Keratinocyte (primary cell): ENCODE measurements at regions not wholly inside any gene's neighbourhood (a gene's known extent, or its start where the extent isn't known, plus 50 kb on each side); places are given as distances from the start of the nearest gene placed in this dataset.

ENCODE experiments used
- DNase-seq: peaks from one replicate; pipeline ENCODE4 v3.0.0-alpha.2; 2011; ENCODE audit warnings: low read depth, missing footprints, low spot score
- FAIRE-seq: peaks from 2 replicates; lab custom pipeline; 2011; peaks lifted over from hg19 to GRCh38; lab: Jason Lieb, UNC
- H2AFZ ChIP-seq: 2 replicates; pipeline ENCODE4 v1.6.0; 2012; ENCODE audit warnings: low read length, control low read depth, inconsistent platforms; ENCODE audit not compliant: control insufficient read depth
- H3K27ac ChIP-seq: 2 replicates; pipeline ENCODE4 v1.5.1; 2011; ENCODE audit warnings: low read length; ENCODE audit not compliant: control insufficient read depth, insufficient read depth
- H3K27me3 ChIP-seq: 3 replicates; pipeline ENCODE4 v1.6.0; 2011; ENCODE audit warnings: low read length; ENCODE audit not compliant: control insufficient read depth, insufficient read depth; ENCODE audit errors: extremely low read depth
- H3K36me3 ChIP-seq, 2 experiments: 2 replicates in 1 of 2; 3 replicates in 1 of 2; pipeline ENCODE4 v1.5.1; 2011; ENCODE audit warnings: low read length in 2 of 2, mild to moderate bottlenecking in 1 of 2; ENCODE audit not compliant: control insufficient read depth in 2 of 2, insufficient read depth in 2 of 2; ENCODE audit errors: extremely low read depth in 1 of 2
- H3K4me1 ChIP-seq: 3 replicates; pipeline ENCODE4 v1.5.1; 2011; ENCODE audit warnings: low read length; ENCODE audit not compliant: control insufficient read depth, insufficient read depth; ENCODE audit errors: extremely low read depth
- H3K4me2 ChIP-seq: 3 replicates; pipeline ENCODE4 v1.6.0; 2011; ENCODE audit warnings: low read depth, low read length; ENCODE audit not compliant: control insufficient read depth, insufficient read depth; ENCODE audit errors: extremely low read depth
- H3K4me3 ChIP-seq, 3 experiments: fragments of 200-600 bp in 1 of 3; sonication (generic) in 1 of 3; 2 replicates in 2 of 3; 3 replicates in 1 of 3; pipeline ENCODE4 v1.5.1; 2011 to 2016; ENCODE audit warnings: low read length in 3 of 3, mild to moderate bottlenecking in 3 of 3, control low read depth in 2 of 3, inconsistent platforms in 1 of 3, low read depth in 1 of 3, mixed read lengths in 1 of 3, mixed run types in 1 of 3, moderate library complexity in 1 of 3; ENCODE audit not compliant: control insufficient read depth in 2 of 3, insufficient read depth in 2 of 3; ENCODE audit errors: extremely low read depth in 1 of 3
- H3K79me2 ChIP-seq: 2 replicates; pipeline ENCODE4 v1.6.0; 2012; ENCODE audit warnings: low read length; ENCODE audit not compliant: control insufficient read depth, insufficient read depth
- H3K9ac ChIP-seq: 3 replicates; pipeline ENCODE4 v1.6.0; 2011; ENCODE audit warnings: low read length; ENCODE audit not compliant: control insufficient read depth, insufficient read depth; ENCODE audit errors: extremely low read depth
- H3K9me1 ChIP-seq: 3 replicates; pipeline ENCODE4 v1.6.0; 2011; ENCODE audit warnings: low read length; ENCODE audit not compliant: control insufficient read depth, insufficient read depth; ENCODE audit errors: extremely low read depth
- H3K9me3 ChIP-seq: 2 replicates; pipeline ENCODE4 v1.5.1; 2012; ENCODE audit warnings: low read depth, low read length; ENCODE audit not compliant: control insufficient read depth
- H4K20me1 ChIP-seq: 3 replicates; pipeline ENCODE4 v1.6.0; 2011; ENCODE audit warnings: low read length; ENCODE audit not compliant: control insufficient read depth, insufficient read depth; ENCODE audit errors: extremely low read depth
- EZH2 ChIP-seq: IDR thresholded peaks from one replicate; pipeline ENCODE4 v1.6.1; 2012; ENCODE audit warnings: inconsistent platforms, mild to moderate bottlenecking, low read length, moderate library complexity
- dilution Hi-C: fragments of 300-500 bp; cut with MboI; formaldehyde crosslinking; loops from one replicate; pipeline ENCODE4 v1.7.0; 2020; ENCODE audit warnings: low sequenced_read_pairs; ENCODE audit not compliant: extremely low pct_ligation_motif_present
- TF ChIP-seq, protein P1 (sequence below), 3 experiments: IDR thresholded peaks in 1 of 3; conservative IDR thresholded peaks in 1 of 3; optimal IDR thresholded peaks in 1 of 3; 2 replicates in 2 of 3; 3 replicates in 1 of 3; pipeline versions ENCODE3 to v1.5.1; 2011; ENCODE audit warnings: low read length in 3 of 3, mild to moderate bottlenecking in 3 of 3, moderate library complexity in 2 of 3, control low read depth in 1 of 3, inconsistent platforms in 1 of 3; ENCODE audit not compliant: insufficient read depth in 2 of 3; ENCODE audit errors: extremely low read depth in 1 of 3

DNA sequence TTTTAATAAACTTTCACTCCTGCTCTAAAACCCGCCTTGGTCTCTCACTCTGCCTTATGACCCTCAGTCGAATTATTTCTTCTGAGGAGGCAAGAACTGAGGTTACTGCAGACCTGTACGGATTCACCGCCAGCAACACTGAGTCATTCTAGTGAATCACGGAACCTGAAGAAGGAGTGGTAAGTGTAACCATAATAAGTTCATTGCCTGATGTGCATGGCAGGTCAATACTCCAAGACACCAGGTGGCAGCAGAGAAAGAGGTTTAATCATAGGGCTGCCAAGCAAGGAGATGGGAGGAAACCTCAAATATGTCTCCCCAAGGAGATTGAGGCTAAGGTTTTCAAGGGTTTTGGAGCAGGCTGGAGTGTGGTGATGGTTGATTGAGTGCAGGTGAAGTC lies 204.3 kb upstream of the IPO5 start:
- H3K4me2 ChIP-seq: no peak overlapping the region
- H3K9ac ChIP-seq: no peak overlapping the region
- no peak overlapping the region for H3K27ac ChIP-seq
- H3K4me1 ChIP-seq: no peaks in the 10 kb centered on the region
- dilution Hi-C loops: no loop called here
- H2AFZ ChIP-seq: no peak overlapping the region
- H3K79me2 ChIP-seq: no peaks in the 10 kb centered on the region
- no peaks in the 10 kb centered on the region for H4K20me1 ChIP-seq
- H3K4me3 ChIP-seq: no peak overlapping the region
- H3K36me3 ChIP-seq: no peaks in the 10 kb centered on the region
- DNase-seq: no peak
- TF ChIP-seq, protein P1, sequence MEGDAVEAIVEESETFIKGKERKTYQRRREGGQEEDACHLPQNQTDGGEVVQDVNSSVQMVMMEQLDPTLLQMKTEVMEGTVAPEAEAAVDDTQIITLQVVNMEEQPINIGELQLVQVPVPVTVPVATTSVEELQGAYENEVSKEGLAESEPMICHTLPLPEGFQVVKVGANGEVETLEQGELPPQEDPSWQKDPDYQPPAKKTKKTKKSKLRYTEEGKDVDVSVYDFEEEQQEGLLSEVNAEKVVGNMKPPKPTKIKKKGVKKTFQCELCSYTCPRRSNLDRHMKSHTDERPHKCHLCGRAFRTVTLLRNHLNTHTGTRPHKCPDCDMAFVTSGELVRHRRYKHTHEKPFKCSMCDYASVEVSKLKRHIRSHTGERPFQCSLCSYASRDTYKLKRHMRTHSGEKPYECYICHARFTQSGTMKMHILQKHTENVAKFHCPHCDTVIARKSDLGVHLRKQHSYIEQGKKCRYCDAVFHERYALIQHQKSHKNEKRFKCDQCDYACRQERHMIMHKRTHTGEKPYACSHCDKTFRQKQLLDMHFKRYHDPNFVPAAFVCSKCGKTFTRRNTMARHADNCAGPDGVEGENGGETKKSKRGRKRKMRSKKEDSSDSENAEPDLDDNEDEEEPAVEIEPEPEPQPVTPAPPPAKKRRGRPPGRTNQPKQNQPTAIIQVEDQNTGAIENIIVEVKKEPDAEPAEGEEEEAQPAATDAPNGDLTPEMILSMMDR (optimal IDR thresholded peaks at IDR 0.05 in 1 of 3, IDR thresholded peaks at IDR 0.05 in 1 of 3, conservative IDR thresholded peaks at IDR 0.05 in 1 of 3; ENCODE audit: extremely low read depth in 1 of 3, insufficient read depth in 2 of 3, low read length in 3 of 3): peak in 2 of 3 experiments; percentile 2 to 17
- no peak for TF ChIP-seq EZH2
- no peaks in the 10 kb centered on the region for H3K27me3 ChIP-seq
- H3K9me1 ChIP-seq: no peaks in the 10 kb centered on the region
- H3K9me3 ChIP-seq: no peaks in the 10 kb centered on the region
- no peak for FAIRE-seq

DNA sequence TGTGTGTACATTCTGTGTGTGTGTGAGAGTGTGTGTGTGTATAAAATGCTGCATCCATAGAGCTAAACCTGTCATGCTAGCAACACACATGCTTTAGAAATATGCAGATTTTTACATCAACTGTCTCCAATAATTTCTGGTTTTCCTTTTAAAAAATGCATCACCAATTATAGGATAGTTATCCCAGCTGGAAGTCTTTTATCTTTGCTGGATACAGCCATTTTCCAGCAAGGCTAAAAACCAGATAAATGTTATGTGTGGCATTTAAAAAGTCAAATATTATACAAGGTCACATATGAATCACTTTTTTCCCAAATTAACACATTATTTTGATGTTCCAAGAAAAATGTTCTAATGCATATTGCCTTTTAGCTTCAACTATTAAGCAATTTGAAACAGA lies 202.0 kb upstream of the IPO5 start:
- Histone ChIP-seq H3K9me3 (no peaks in the 10 kb centered on the region), H3K4me2 (no peak overlapping the region), H3K9ac (no peak overlapping the region), H4K20me1 (no peaks in the 10 kb centered on the region), H3K27me3 (no peaks in the 10 kb centered on the region), H3K9me1 (no peaks in the 10 kb centered on the region), H3K79me2 (no peaks in the 10 kb centered on the region), H3K4me3 (no peak overlapping the region), H3K36me3 (no peaks in the 10 kb centered on the region), H2AFZ (no peak overlapping the region), H3K27ac (no peak overlapping the region), H3K4me1 (no peaks in the 10 kb centered on the region)
- TF ChIP-seq, protein P1 (optimal IDR thresholded peaks at IDR 0.05 in 1 of 3, IDR thresholded peaks at IDR 0.05 in 1 of 3, conservative IDR thresholded peaks at IDR 0.05 in 1 of 3; ENCODE audit: extremely low read depth in 1 of 3, insufficient read depth in 2 of 3, low read length in 3 of 3): no peak
- TF ChIP-seq EZH2: no peak
- dilution Hi-C loops: no loop called here
- FAIRE-seq: no peak
- no peak for DNase-seq
